ENCODE measurements at regions not wholly inside any gene's neighbourhood (a gene's known extent, or its start where the extent isn't known, plus 50 kb on each side); places are given as distances from the start of the nearest gene placed in this dataset.
"Not testable (repeated sequence)": the region's sequence is repeated elsewhere in the genome, so short reads cannot be mapped to it uniquely, and the experiment has no call there.

GRCh38 chr5:15333091-15333490, 166.9 kb upstream of the FBXL7 start:
- no peak for DNase-seq

GRCh38 chr5:15326932-15327331, 173.0 kb upstream of the FBXL7 start:
- DNase-seq: no peak

GRCh38 chr5:15326471-15326870, 173.5 kb upstream of the FBXL7 start:
- DNase-seq: no peak

GRCh38 chr5:15322421-15322820, 177.6 kb upstream of the FBXL7 start:
- DNase-seq: no peak

GRCh38 chr5:15321776-15322175, 178.2 kb upstream of the FBXL7 start:
- no peak for DNase-seq

- DNase-seq: no peak
Observed at GRCh38 chr5:15320871-15321270, 179.1 kb upstream of the FBXL7 start.

GRCh38 chr5:15304914-15305834, 194.8 kb upstream of the FBXL7 start:
- no peak for DNase-seq

GRCh38 chr5:15304066-15304731, 195.8 kb upstream of the FBXL7 start:
- no peak for DNase-seq

- no peak for DNase-seq
Observed at GRCh38 chr5:15300141-15300540, 199.8 kb upstream of the FBXL7 start.

- no peak for DNase-seq
Observed at GRCh38 chr5:15290953-15291352, 209.0 kb upstream of the FBXL7 start.

- DNase-seq: no peak
Observed at GRCh38 chr5:15286650-15287049, 213.3 kb upstream of the FBXL7 start.

GRCh38 chr5:15285901-15286583, 213.9 kb upstream of the FBXL7 start:
- no peak for DNase-seq

GRCh38 chr5:15284706-15285105, 215.3 kb upstream of the FBXL7 start:
- no peak for DNase-seq

- DNase-seq: no peak
Observed at GRCh38 chr5:15283076-15283475, 216.9 kb upstream of the FBXL7 start.

- DNase-seq: no peak
Observed at GRCh38 chr5:15282611-15283010, 217.4 kb upstream of the FBXL7 start.

GRCh38 chr5:15271596-15271995, 228.4 kb upstream of the FBXL7 start:
- DNase-seq: not testable (repeated sequence)

GRCh38 chr5:15267966-15268365, 232.0 kb upstream of the FBXL7 start:
- DNase-seq: no peak

- no peak for DNase-seq
Observed at GRCh38 chr5:15266841-15267240, 233.1 kb upstream of the FBXL7 start.

- no peak for DNase-seq
Observed at GRCh38 chr5:15266229-15266628, 233.8 kb upstream of the FBXL7 start.

GRCh38 chr5:15263942-15264341, 236.0 kb upstream of the FBXL7 start:
- no peak for DNase-seq

GRCh38 chr5:15263406-15263805, 236.6 kb upstream of the FBXL7 start:
- no peak for DNase-seq

GRCh38 chr5:15261269-15261995, 238.5 kb upstream of the FBXL7 start:
- DNase-seq: no peak
